ENCODE measurements at regions not wholly inside any gene's neighbourhood (a gene's known extent, or its start where the extent isn't known, plus 50 kb on each side); places are given as distances from the start of the nearest gene placed in this dataset.

DNA sequence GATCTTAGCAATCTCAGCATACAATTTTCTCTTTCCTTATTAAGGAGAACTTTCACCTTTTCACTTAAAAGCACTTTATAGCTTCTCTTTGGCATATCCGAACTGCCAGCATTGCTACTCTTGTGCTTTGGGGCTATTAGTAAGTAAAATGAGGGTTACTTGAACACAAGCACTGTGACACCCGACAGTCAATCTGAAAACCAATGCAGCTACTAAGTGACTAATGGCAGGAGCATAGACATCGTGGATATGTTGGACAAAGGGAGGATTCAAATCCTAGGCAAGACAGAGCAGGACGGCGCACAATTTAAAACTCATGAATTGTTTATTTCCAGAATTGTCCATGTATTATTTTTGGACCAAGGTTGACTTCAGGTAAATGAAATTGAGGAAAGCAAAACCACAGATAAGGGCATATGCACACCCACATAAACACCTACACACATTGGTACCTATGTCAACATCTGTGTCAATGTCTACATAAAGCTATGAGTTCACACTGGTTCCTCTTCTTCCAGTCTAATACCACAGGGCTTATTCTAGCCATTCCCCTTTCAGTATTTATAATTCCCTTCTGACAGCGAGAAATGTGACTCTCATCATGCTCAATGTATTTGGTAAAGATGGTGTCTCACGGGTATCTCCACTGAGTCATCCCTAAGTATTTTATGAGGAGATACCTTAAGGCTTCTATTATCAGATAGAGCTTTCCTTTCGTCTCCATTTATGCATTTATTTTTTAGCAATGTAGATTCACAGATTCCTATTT is 75.3 kb upstream of the RALGPS2 start:
- H3K27me3 Mint-ChIP-seq (ENCODE audit: unreplicated experiment) = no peaks in the 10 kb centered on the region
- no peaks in the 10 kb centered on the region for H3K4me1 Mint-ChIP-seq (ENCODE audit: unreplicated experiment)
- DNase-seq (ENCODE audit: low spot score) = no peak
- no peak for TF ChIP-seq CTCF (IDR thresholded peaks at IDR 0.05; ENCODE audit: unreplicated experiment)
- no peak overlapping the region for H3K27ac Mint-ChIP-seq (ENCODE audit: unreplicated experiment)
- no peak overlapping the region for H3K4me3 Mint-ChIP-seq (ENCODE audit: unreplicated experiment)
- H3K36me3 Mint-ChIP-seq (ENCODE audit: low read depth, unreplicated experiment) = no peaks in the 10 kb centered on the region
- H3K9me3 Mint-ChIP-seq (ENCODE audit: unreplicated experiment) = no peaks in the 10 kb centered on the region

DNA sequence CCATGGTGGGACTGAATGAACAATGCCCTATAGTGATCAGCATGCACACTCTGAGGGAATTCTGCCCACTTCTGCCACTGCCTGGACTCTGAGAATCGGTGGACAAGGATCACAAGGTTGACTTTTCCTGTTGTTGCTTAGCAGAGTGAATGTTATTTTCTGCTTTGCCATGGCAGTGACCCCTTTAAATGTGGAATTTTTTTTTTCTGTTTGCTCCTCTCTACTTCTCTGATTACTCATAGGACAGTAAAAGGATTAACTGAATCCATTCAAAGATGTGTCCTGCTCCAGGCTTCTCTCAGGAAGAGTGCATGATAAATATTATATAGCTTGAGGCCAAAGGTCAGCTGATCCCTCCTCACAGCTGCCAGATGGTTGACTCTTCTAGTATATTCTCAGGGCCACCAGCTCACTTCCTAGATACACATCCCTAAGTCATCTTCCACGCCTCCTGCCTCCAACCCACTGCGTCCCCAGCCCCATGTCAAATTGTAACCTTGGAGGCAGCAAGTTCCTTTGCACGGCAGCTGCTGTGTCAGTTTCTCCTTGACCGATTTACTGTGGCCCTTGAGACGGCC is 74.0 kb upstream of the RALGPS2 start:
- Mint-ChIP-seq H3K4me3 (ENCODE audit: unreplicated experiment) (no peak overlapping the region), H3K9me3 (ENCODE audit: unreplicated experiment) (no peaks in the 10 kb centered on the region), H3K4me1 (ENCODE audit: unreplicated experiment) (no peaks in the 10 kb centered on the region), H3K36me3 (ENCODE audit: low read depth, unreplicated experiment) (no peaks in the 10 kb centered on the region), H3K27me3 (ENCODE audit: unreplicated experiment) (no peaks in the 10 kb centered on the region), H3K27ac (ENCODE audit: unreplicated experiment) (no peak overlapping the region)
- no peak for TF ChIP-seq CTCF (IDR thresholded peaks at IDR 0.05; ENCODE audit: unreplicated experiment)
- no peak for DNase-seq (ENCODE audit: low spot score)

GRCh38 chr1:178651742-178652141 is 73.3 kb upstream of the RALGPS2 start:
- no peaks in the 10 kb centered on the region for H3K27me3 Mint-ChIP-seq (ENCODE audit: unreplicated experiment)
- no peak overlapping the region for H3K27ac Mint-ChIP-seq (ENCODE audit: unreplicated experiment)
- TF ChIP-seq CTCF (IDR thresholded peaks at IDR 0.05; ENCODE audit: unreplicated experiment) = no peak
- no peaks in the 10 kb centered on the region for H3K36me3 Mint-ChIP-seq (ENCODE audit: low read depth, unreplicated experiment)
- DNase-seq (ENCODE audit: low spot score) = no peak
- no peaks in the 10 kb centered on the region for H3K9me3 Mint-ChIP-seq (ENCODE audit: unreplicated experiment)
- H3K4me1 Mint-ChIP-seq (ENCODE audit: unreplicated experiment) = no peaks in the 10 kb centered on the region
- H3K4me3 Mint-ChIP-seq (ENCODE audit: unreplicated experiment) = no peak overlapping the region

DNA sequence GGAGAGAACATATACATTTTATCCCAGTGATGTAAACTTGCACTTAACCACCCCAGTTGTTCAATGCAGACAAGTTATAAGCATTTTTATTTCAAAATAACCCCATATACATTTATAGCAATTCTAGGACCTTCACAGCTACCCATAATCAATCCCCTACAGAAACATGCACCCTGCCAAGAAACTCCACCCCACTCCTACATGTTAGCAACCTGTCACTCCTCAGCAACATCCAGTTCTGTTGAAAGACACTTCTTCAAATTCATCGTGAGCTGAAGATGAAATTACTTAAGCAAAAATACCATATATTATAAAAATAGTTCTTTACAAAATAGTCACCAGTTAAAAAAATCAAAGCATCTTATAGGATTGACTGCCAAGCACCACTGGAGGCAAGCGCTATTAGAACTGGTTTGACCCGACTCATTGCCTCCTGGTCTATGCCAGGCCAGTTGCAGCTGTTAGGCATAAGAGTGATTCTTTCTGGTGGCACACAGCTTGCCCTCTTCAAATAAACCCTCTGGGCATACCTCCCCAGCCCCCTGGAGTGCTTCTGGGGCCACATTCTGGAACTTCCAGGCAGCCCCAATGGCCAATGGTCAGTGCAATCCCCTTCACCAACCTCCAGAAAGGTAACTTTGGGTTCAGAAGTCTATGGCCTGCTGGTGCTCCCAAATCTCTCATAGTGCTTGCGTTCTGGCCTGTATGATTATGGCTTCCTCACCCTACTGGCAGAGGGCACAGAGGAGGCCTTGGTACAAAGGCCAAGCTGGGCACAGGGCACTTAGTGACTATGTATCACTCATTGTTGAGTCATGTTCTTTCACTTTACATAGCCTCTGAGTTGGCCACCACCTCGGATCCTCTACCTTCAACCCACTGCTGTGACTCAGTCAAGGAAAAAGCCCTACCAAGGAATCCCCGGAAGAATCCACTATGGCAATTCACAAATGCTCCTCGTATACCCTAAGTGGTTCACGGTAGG is 72.2 kb upstream of the RALGPS2 start:
- no peak for TF ChIP-seq CTCF (IDR thresholded peaks at IDR 0.05; ENCODE audit: unreplicated experiment)
- H3K36me3 Mint-ChIP-seq (ENCODE audit: low read depth, unreplicated experiment) = no peaks in the 10 kb centered on the region
- H3K4me1 Mint-ChIP-seq (ENCODE audit: unreplicated experiment) = no peaks in the 10 kb centered on the region
- no peaks in the 10 kb centered on the region for H3K27me3 Mint-ChIP-seq (ENCODE audit: unreplicated experiment)
- DNase-seq (ENCODE audit: low spot score) = no peak
- no peaks in the 10 kb centered on the region for H3K9me3 Mint-ChIP-seq (ENCODE audit: unreplicated experiment)
- no peak overlapping the region for H3K27ac Mint-ChIP-seq (ENCODE audit: unreplicated experiment)
- no peak overlapping the region for H3K4me3 Mint-ChIP-seq (ENCODE audit: unreplicated experiment)

All from endothelial cell (in vitro differentiated cells).